MV-4-11 (cell line): ENCODE measurements at regions not wholly inside any gene's neighbourhood (a gene's known extent, or its start where the extent isn't known, plus 50 kb on each side); places are given as distances from the start of the nearest gene placed in this dataset.
"Not testable (repeated sequence)": the region's sequence is repeated elsewhere in the genome, so short reads cannot be mapped to it uniquely, and the experiment has no call there.

ENCODE experiments used
- DNase-seq: peaks from one replicate; lab custom pipeline; 2025; lab: John Stamatoyannopoulos, UW

GRCh38 chr15:95016511-95017229 is 785.3 kb downstream of the MCTP2 start:
- DNase-seq = no peak

GRCh38 chr15:95017666-95018328 is 786.4 kb downstream of the MCTP2 start:
- no peak for DNase-seq

- DNase-seq = peak; percentile 0
These were observed 787.7 kb downstream of the MCTP2 start for GRCh38 chr15:95018888-95019545.

- DNase-seq = no peak
These were observed 788.5 kb downstream of the MCTP2 start for GRCh38 chr15:95019907-95020306.

- no peak for DNase-seq
These were observed 790.5 kb downstream of the MCTP2 start for GRCh38 chr15:95021816-95022215.

GRCh38 chr15:95024351-95024750 is 793.0 kb downstream of the MCTP2 start:
- peak; percentile 59 for DNase-seq

- DNase-seq = peak; percentile 42
These were observed 794.8 kb downstream of the MCTP2 start for GRCh38 chr15:95025924-95026728.

GRCh38 chr15:95027981-95028380 is 796.6 kb downstream of the MCTP2 start:
- DNase-seq = no peak

- no peak for DNase-seq
These were observed 800.8 kb downstream of the MCTP2 start for GRCh38 chr15:95032156-95032555.

GRCh38 chr15:95035106-95035505 is 803.7 kb downstream of the MCTP2 start:
- no peak for DNase-seq

GRCh38 chr15:95041297-95041696 is 809.9 kb downstream of the MCTP2 start:
- no peak for DNase-seq

GRCh38 chr15:95043236-95043932 is 812.0 kb downstream of the MCTP2 start:
- not testable (repeated sequence) for DNase-seq

GRCh38 chr15:95043933-95044313 is 812.6 kb downstream of the MCTP2 start:
- DNase-seq = no peak

- no peak for DNase-seq
These were observed 813.5 kb downstream of the MCTP2 start for GRCh38 chr15:95044745-95045417.

- no peak for DNase-seq
These were observed 820.5 kb downstream of the MCTP2 start for GRCh38 chr15:95051861-95052260.

- no peak for DNase-seq
These were observed 828.1 kb downstream of the MCTP2 start for GRCh38 chr15:95059346-95059905.

GRCh38 chr15:95068701-95069521 is 837.5 kb downstream of the MCTP2 start:
- no peak for DNase-seq

- no peak for DNase-seq
These were observed 844.7 kb downstream of the MCTP2 start for GRCh38 chr15:95075792-95076677.

GRCh38 chr15:95076678-95076990 is 845.3 kb downstream of the MCTP2 start:
- DNase-seq = no peak
